ENCODE measurements at regions not wholly inside any gene's neighbourhood (a gene's known extent, or its start where the extent isn't known, plus 50 kb on each side); places are given as distances from the start of the nearest gene placed in this dataset.
"Not testable (repeated sequence)": the region's sequence is repeated elsewhere in the genome, so short reads cannot be mapped to it uniquely, and the experiment has no call there.

- DNase-seq, result no peak
Measured at GRCh38 chr10:25724241-25724640, 209.8 kb upstream of the MYO3A start.

GRCh38 chr10:25725917-25726716 is 207.9 kb upstream of the MYO3A start:
- DNase-seq, result peak; percentile 21

GRCh38 chr10:25738776-25739175 is 195.3 kb upstream of the MYO3A start:
- DNase-seq, result no peak

- no peak for DNase-seq
Measured at GRCh38 chr10:25743832-25744231, 190.2 kb upstream of the MYO3A start.

- DNase-seq, result no peak
Measured at GRCh38 chr10:25744574-25744973, 189.5 kb upstream of the MYO3A start.

- no peak for DNase-seq
Measured at GRCh38 chr10:25745976-25746375, 188.1 kb upstream of the MYO3A start.

GRCh38 chr10:25747084-25747483 is 186.9 kb upstream of the MYO3A start:
- DNase-seq, result no peak

GRCh38 chr10:25748509-25748908 is 185.5 kb upstream of the MYO3A start:
- DNase-seq, result no peak

GRCh38 chr10:25753776-25754175 is 180.3 kb upstream of the MYO3A start:
- DNase-seq, result no peak

GRCh38 chr10:25755874-25756273 is 178.2 kb upstream of the MYO3A start:
- DNase-seq, result not testable (repeated sequence)

GRCh38 chr10:25756784-25757183 is 177.2 kb upstream of the MYO3A start:
- DNase-seq, result no peak

- no peak for DNase-seq
Measured at GRCh38 chr10:25758041-25758457, 176.0 kb upstream of the MYO3A start.

GRCh38 chr10:25758511-25758910 is 175.5 kb upstream of the MYO3A start:
- no peak for DNase-seq

GRCh38 chr10:25761937-25762336 is 172.1 kb upstream of the MYO3A start:
- no peak for DNase-seq

- DNase-seq, result no peak
Measured at GRCh38 chr10:25766213-25766612, 167.8 kb upstream of the MYO3A start.

- no peak for DNase-seq
Measured at GRCh38 chr10:25766687-25767221, 167.3 kb upstream of the MYO3A start.

GRCh38 chr10:25768167-25768566 is 165.9 kb upstream of the MYO3A start:
- no peak for DNase-seq

GRCh38 chr10:25778646-25779045 is 155.4 kb upstream of the MYO3A start:
- DNase-seq, result no peak

GRCh38 chr10:25786161-25786560 is 147.9 kb upstream of the MYO3A start:
- no peak for DNase-seq

- DNase-seq, result no peak
Measured at GRCh38 chr10:25786899-25787298, 147.1 kb upstream of the MYO3A start.

GRCh38 chr10:25797888-25798429 is 136.1 kb upstream of the MYO3A start:
- no peak for DNase-seq

- no peak for DNase-seq
Measured at GRCh38 chr10:25804505-25804904, 129.5 kb upstream of the MYO3A start.

GRCh38 chr10:25805986-25806385 is 128.0 kb upstream of the MYO3A start:
- no peak for DNase-seq

- no peak for DNase-seq
Measured at GRCh38 chr10:25808372-25808771, 125.7 kb upstream of the MYO3A start.
